SK-N-SH (cell line): ENCODE measurements at regions not wholly inside any gene's neighbourhood (a gene's known extent, or its start where the extent isn't known, plus 50 kb on each side); places are given as distances from the start of the nearest gene placed in this dataset.
"Not testable (repeated sequence)": the region's sequence is repeated elsewhere in the genome, so short reads cannot be mapped to it uniquely, and the experiment has no call there.

Experiments
- CTCF ChIA-PET: fragments of 300-600, 350-600 bp; formaldehyde crosslinking; extraction: SDS; loops from one replicate; lab custom pipeline; 2021; lab: Yijun Ruan, JAX
- POLR2A ChIA-PET: fragments of 350-600 bp; sonication (Branson Sonifier 250); formaldehyde crosslinking; extraction: SDS; loops from one replicate; lab custom pipeline; 2020; ENCODE audit warnings: antibody characterized with exemption, inconsistent platforms; lab: Yijun Ruan, JAX
- DNase-seq: peaks from one replicate; pipeline ENCODE4 v3.0.0; 2012
- H2AFZ ChIP-seq: fragments of 200-600 bp; sonication (generic); 2 replicates; pipeline ENCODE4 v1.8.1; 2016; ENCODE audit warnings: antibody characterized with exemption, mild to moderate bottlenecking, low read depth
- H3F3A ChIP-seq: fragments of 200-600 bp; sonication (generic); replicated peaks from 2 replicates; pipeline ENCODE3; 2016; ENCODE audit warnings: antibody characterized with exemption, mild to moderate bottlenecking; ENCODE audit not compliant: insufficient read depth
- H3K27ac ChIP-seq, 2 experiments: fragments of 200-500 bp in 1 of 2; fragments of 200-600 bp in 1 of 2; sonication (Bioruptor generic) in 1 of 2; sonication (generic), shearing (Covaris generic) in 1 of 2; 2 replicates each; pipeline versions ENCODE4 v1.5.1 to v1.6.1; 2014 to 2016; ENCODE audit warnings: low read depth in 2 of 2, inconsistent platforms in 1 of 2, low read length in 1 of 2, mild to moderate bottlenecking in 1 of 2, mixed read lengths in 1 of 2
- H3K27me3 ChIP-seq: fragments of 200-600 bp; sonication (generic), shearing (Covaris generic); 2 replicates; pipeline ENCODE4 v1.6.1; 2016; ENCODE audit warnings: mixed run types; ENCODE audit not compliant: insufficient read depth
- H3K36me3 ChIP-seq, 2 experiments: fragments of 200-500 bp in 1 of 2; fragments of 200-600 bp in 1 of 2; sonication (Bioruptor generic) in 1 of 2; sonication (generic) in 1 of 2; replicated peaks in 1 of 2; 2 replicates each; pipeline versions ENCODE3 to v1.5.1; 2014 to 2016; ENCODE audit warnings: low read length in 1 of 2, mild to moderate bottlenecking in 1 of 2; ENCODE audit not compliant: insufficient read depth in 2 of 2, control insufficient read depth in 1 of 2
- H3K4me1 ChIP-seq, 2 experiments: fragments of 200-500 bp in 1 of 2; fragments of 200-600 bp in 1 of 2; sonication (Bioruptor generic) in 1 of 2; sonication (generic), shearing (Covaris generic) in 1 of 2; 2 replicates each; pipeline versions ENCODE4 v1.5.1 to v1.6.1; 2014 to 2016; ENCODE audit warnings: low read depth in 1 of 2, low read length in 1 of 2, mixed run types in 1 of 2; ENCODE audit not compliant: insufficient read depth in 2 of 2, control insufficient read depth in 1 of 2
- H3K4me2 ChIP-seq: fragments of 200-600 bp; sonication (generic), shearing (Covaris generic); 2 replicates; pipeline ENCODE4 v1.6.1; 2017; ENCODE audit warnings: mixed run types
- H3K4me3 ChIP-seq, 2 experiments: fragments of 200-500 bp in 1 of 2; fragments of 200-600 bp in 1 of 2; sonication (Bioruptor generic) in 1 of 2; sonication (generic), shearing (Covaris generic) in 1 of 2; 2 replicates each; pipeline versions ENCODE4 v1.5.1 to v1.8.1; 2014 to 2016; ENCODE audit warnings: low read depth in 2 of 2, inconsistent platforms in 1 of 2, low read length in 1 of 2, mild to moderate bottlenecking in 1 of 2, mixed read lengths in 1 of 2, moderate library complexity in 1 of 2
- H3K79me2 ChIP-seq: fragments of 200-600 bp; sonication (generic); 2 replicates; pipeline ENCODE4 v1.8.1; 2017; ENCODE audit warnings: mild to moderate bottlenecking; ENCODE audit not compliant: insufficient read depth
- H3K9ac ChIP-seq: fragments of 200-600 bp; sonication (generic); 2 replicates; pipeline ENCODE4 v1.6.1; 2017; ENCODE audit warnings: mixed run types
- H3K9me2 ChIP-seq: fragments of 200-600 bp; sonication (generic); 2 replicates; pipeline ENCODE4 v1.6.1; 2017; ENCODE audit warnings: mixed run types
- H3K9me3 ChIP-seq: fragments of 200-600 bp; sonication (generic); 2 replicates; pipeline ENCODE4 v1.6.1; 2017; ENCODE audit warnings: mixed run types, mild to moderate bottlenecking, moderate library complexity
- H4K20me1 ChIP-seq: fragments of 200-600 bp; sonication (generic); 2 replicates; pipeline ENCODE4 v1.6.1; 2017; ENCODE audit warnings: mild to moderate bottlenecking, mixed run types; ENCODE audit not compliant: insufficient read depth
- CHD2 ChIP-seq: fragments of 150-350 bp; IDR thresholded peaks from 2 replicates; pipeline ENCODE4 v1.6.1; 2018; ENCODE audit warnings: low read length; ENCODE audit not compliant: partially characterized antibody
- FOSL2 ChIP-seq: IDR thresholded peaks from 2 replicates; pipeline ENCODE4 v1.4.0; 2012; ENCODE audit warnings: low read depth, mild to moderate bottlenecking, moderate library complexity, borderline replicate concordance
- FOXJ3 ChIP-seq: sonication (generic); formaldehyde crosslinking; IDR thresholded peaks from 2 replicates; pipeline ENCODE4 v1.5.1; 2020; ENCODE audit warnings: mild to moderate bottlenecking, missing genetic modification reagents
- MEF2A ChIP-seq: IDR thresholded peaks from 2 replicates; pipeline ENCODE4 v1.4.0; 2012; ENCODE audit warnings: low read depth, borderline replicate concordance
- POLR2AphosphoS5 ChIP-seq: IDR thresholded peaks from 2 replicates; pipeline ENCODE4 v1.6.1; 2012; ENCODE audit warnings: low read depth, low read length
- TEAD4 ChIP-seq: IDR thresholded peaks from 2 replicates; pipeline ENCODE4 v1.4.0; 2012; ENCODE audit warnings: mild to moderate bottlenecking, borderline replicate concordance; ENCODE audit not compliant: insufficient read depth
- USF1 ChIP-seq: IDR thresholded peaks from 2 replicates; pipeline ENCODE4 v1.4.0; 2012; ENCODE audit warnings: low read depth, borderline replicate concordance
- WGBS: methylation state at CpG from one replicate; pipeline ENCODE4 v1.1.6; 2017; ENCODE audit warnings: low lambda C conversion rate; 5-methylcytosine and 5-hydroxymethylcytosine counted together

- ChIA-PET CTCF (no interaction called here), POLR2A (no interaction called here)
- TF ChIP-seq FOSL2, result peak; percentile 11; the same call in 1 of the 2 replicates
- TF ChIP-seq TEAD4, result no peak
- TF ChIP-seq USF1, result no peak
- no peak for TF ChIP-seq CHD2
These were observed 1732.9 kb downstream of the PCDH9 start for GRCh38 chr13:65497265-65497664.

GRCh38 chr13:65490725-65491124 is 1739.4 kb downstream of the PCDH9 start:
- H4K20me1 ChIP-seq, H2AFZ ChIP-seq, DNase-seq, H3K9me2 ChIP-seq, H3K36me3 ChIP-seq, H3K4me1 ChIP-seq, H3F3A ChIP-seq, H3K9ac ChIP-seq, CTCF ChIA-PET, H3K9me3 ChIP-seq, H3K27ac ChIP-seq, H3K79me2 ChIP-seq, H3K27me3 ChIP-seq, H3K4me2 ChIP-seq, H3K4me3 ChIP-seq, POLR2A ChIA-PET: not testable (repeated sequence)
- WGBS, result 88% methylated on average over 1 of the region's 1 CpG

More at GRCh38 chr13:65497265-65497664, 1732.9 kb downstream of the PCDH9 start:
- H3K9ac ChIP-seq, result no peak overlapping the region
- no peaks in the 10 kb centered on the region for H3K9me3 ChIP-seq
- H3K79me2 ChIP-seq, result no peaks in the 10 kb centered on the region
- H2AFZ ChIP-seq, result peak overlapping the region; percentile 7; the same call in 1 of the 2 replicates
- DNase-seq, result no peak
- no peaks in the 10 kb centered on the region for H4K20me1 ChIP-seq
- H3K9me2 ChIP-seq, result no peaks in the 10 kb centered on the region
- H3K4me1 ChIP-seq, result no peaks in the 10 kb centered on the region
- H3K36me3 ChIP-seq, result no peaks in the 10 kb centered on the region
- no peak overlapping the region for H3K4me3 ChIP-seq
- no peaks in the 10 kb centered on the region for H3K27me3 ChIP-seq
- H3F3A ChIP-seq, result no peaks in the 10 kb centered on the region
- no peak overlapping the region for H3K27ac ChIP-seq
- no peak overlapping the region for H3K4me2 ChIP-seq

GRCh38 chr13:65488606-65489005 is 1741.5 kb downstream of the PCDH9 start:
- TF ChIP-seq FOXJ3 (CRISPR knock-in tag) (no peak), MEF2A (no peak), POLR2AphosphoS5 (no peak)
- no peak overlapping the region for H2AFZ ChIP-seq
- POLR2A ChIA-PET, result no interaction called here
- H3K9ac ChIP-seq, result no peak overlapping the region
- no peaks in the 10 kb centered on the region for H3K79me2 ChIP-seq
- no peak overlapping the region for H3K27ac ChIP-seq
- no peaks in the 10 kb centered on the region for H4K20me1 ChIP-seq
- no peaks in the 10 kb centered on the region for H3F3A ChIP-seq
- no peak overlapping the region for H3K4me2 ChIP-seq
- no peaks in the 10 kb centered on the region for H3K9me3 ChIP-seq
- no peak for DNase-seq
- H3K27me3 ChIP-seq, result no peaks in the 10 kb centered on the region
- no peaks in the 10 kb centered on the region for H3K9me2 ChIP-seq
- CTCF ChIA-PET, result no interaction called here
- no peaks in the 10 kb centered on the region for H3K4me1 ChIP-seq
- no peak overlapping the region for H3K4me3 ChIP-seq
- WGBS, result 77% methylated on average over 3 of the region's 3 CpGs
- no peaks in the 10 kb centered on the region for H3K36me3 ChIP-seq
